GM18867 (cell line): ENCODE measurements at regions not wholly inside any gene's neighbourhood (a gene's known extent, or its start where the extent isn't known, plus 50 kb on each side); places are given as distances from the start of the nearest gene placed in this dataset.
"Not testable (repeated sequence)": the region's sequence is repeated elsewhere in the genome, so short reads cannot be mapped to it uniquely, and the experiment has no call there.

Source experiments
- ATAC-seq: cut with Tn5 transposase; IDR thresholded peaks from one replicate; pipeline ENCODE4 v1.9.1; 2021; ENCODE audit warnings: mild to moderate bottlenecking, moderate library complexity; ENCODE audit not compliant: unreplicated experiment

GRCh38 chr18:73163236-73163635 is 295.4 kb upstream of the NETO1 start:
- no peak for ATAC-seq

GRCh38 chr18:73156117-73156516 is 288.3 kb upstream of the NETO1 start:
- ATAC-seq, result no peak

- ATAC-seq, result no peak
Observed at GRCh38 chr18:73153271-73153670, 285.5 kb upstream of the NETO1 start.

- no peak for ATAC-seq
Observed at GRCh38 chr18:73151086-73151485, 283.3 kb upstream of the NETO1 start.

GRCh38 chr18:73150199-73150598 is 282.4 kb upstream of the NETO1 start:
- no peak for ATAC-seq

GRCh38 chr18:73147590-73147989 is 279.8 kb upstream of the NETO1 start:
- ATAC-seq, result no peak

GRCh38 chr18:73144030-73144429 is 276.2 kb upstream of the NETO1 start:
- no peak for ATAC-seq

GRCh38 chr18:73136134-73136533 is 268.3 kb upstream of the NETO1 start:
- no peak for ATAC-seq

- ATAC-seq, result no peak
Observed at GRCh38 chr18:73124175-73124574, 256.4 kb upstream of the NETO1 start.

- no peak for ATAC-seq
Observed at GRCh38 chr18:73121207-73121606, 253.4 kb upstream of the NETO1 start.

- no peak for ATAC-seq
Observed at GRCh38 chr18:73120626-73121025, 252.8 kb upstream of the NETO1 start.

GRCh38 chr18:73119574-73119973 is 251.8 kb upstream of the NETO1 start:
- no peak for ATAC-seq

- no peak for ATAC-seq
Observed at GRCh38 chr18:73118121-73118816, 250.5 kb upstream of the NETO1 start.

- no peak for ATAC-seq
Observed at GRCh38 chr18:73110307-73110706, 242.5 kb upstream of the NETO1 start.

GRCh38 chr18:73101977-73102376 is 234.2 kb upstream of the NETO1 start:
- ATAC-seq, result no peak

- not testable (repeated sequence) for ATAC-seq
Observed at GRCh38 chr18:73101491-73101890, 233.7 kb upstream of the NETO1 start.

- ATAC-seq, result no peak
Observed at GRCh38 chr18:73099759-73100158, 232.0 kb upstream of the NETO1 start.

- ATAC-seq, result no peak
Observed at GRCh38 chr18:73093687-73094250, 226.0 kb upstream of the NETO1 start.

GRCh38 chr18:73088445-73088844 is 220.7 kb upstream of the NETO1 start:
- no peak for ATAC-seq

GRCh38 chr18:73087282-73087977 is 219.6 kb upstream of the NETO1 start:
- ATAC-seq, result no peak

GRCh38 chr18:73079920-73080319 is 212.1 kb upstream of the NETO1 start:
- ATAC-seq, result no peak

GRCh38 chr18:73060666-73061288 is 193.0 kb upstream of the NETO1 start:
- no peak for ATAC-seq
